ENCODE measurements at regions not wholly inside any gene's neighbourhood (a gene's known extent, or its start where the extent isn't known, plus 50 kb on each side); places are given as distances from the start of the nearest gene placed in this dataset.

- H3K79me2 ChIP-seq (ENCODE audit: insufficient read depth, low read length) = no peaks in the 10 kb centered on the region
Measured at GRCh38 chr4:32192991-32193390, 1472.8 kb downstream of the PCDH7 start.

GRCh38 chr4:32196950-32197688 lies 1477.0 kb downstream of the PCDH7 start:
- no peaks in the 10 kb centered on the region for H3K79me2 ChIP-seq (ENCODE audit: insufficient read depth, low read length)
- H3K27ac Mint-ChIP-seq = no peak overlapping the region
- H3K36me3 Mint-ChIP-seq = no peaks in the 10 kb centered on the region

More at GRCh38 chr4:32192991-32193390, 1472.8 kb downstream of the PCDH7 start:
- Mint-ChIP-seq H3K9me3 (peaks cover 0 to 15% (median 6%) of the 10 kb centered on the region in 7 donors), H3K27me3 (ENCODE audit: low read depth in 3 of 3) (peaks cover 0 to 3% (median 0%) of the 10 kb centered on the region in 3 donors), H3K27ac (no peak overlapping the region), H3K4me3 (no peak overlapping the region), H3K36me3 (no peaks in the 10 kb centered on the region), H3K4me1 (no peaks in the 10 kb centered on the region)
- Histone ChIP-seq H3K9me3 (replicated peaks in 1 of 2; ENCODE audit: control insufficient read depth in 1 of 2, insufficient read depth in 1 of 2, low read length in 2 of 2) (peaks cover 12 to 15% of the 10 kb centered on the region in 2 donors), H3K4me2 (replicated peaks; ENCODE audit: extremely low read depth, low read length, poor library complexity, severe bottlenecking) (no peak overlapping the region), H3K36me3 (replicated peaks in 1 of 2; ENCODE audit: control insufficient read depth in 1 of 2, insufficient read depth in 2 of 2, low read length in 2 of 2) (no peaks in the 10 kb centered on the region), H3K9ac (ENCODE audit: insufficient read depth, low read length, poor library complexity, severe bottlenecking) (no peak overlapping the region), H2AFZ (ENCODE audit: insufficient read depth, low read depth, low read length, poor library complexity, severe bottlenecking) (no peak overlapping the region), H4K20me1 (ENCODE audit: insufficient read depth, low read length) (no peaks in the 10 kb centered on the region), H3K27ac (ENCODE audit: low read depth in 1 of 2, low read length in 2 of 2) (no peak overlapping the region), H3K27me3 (ENCODE audit: control insufficient read depth in 2 of 2, insufficient read depth in 2 of 2, low read length in 2 of 2) (no peaks in the 10 kb centered on the region), H3K4me3 (replicated peaks in 1 of 3; ENCODE audit: low read depth in 2 of 3, low read length in 3 of 3) (no peak overlapping the region), H3K4me1 (ENCODE audit: control insufficient read depth in 1 of 2, insufficient read depth in 2 of 2, low read length in 2 of 2) (no peaks in the 10 kb centered on the region)
- intact Hi-C loops (cut with micrococcal nuclease) = no loop called here
- DNase-seq = no peak
- WGBS (ENCODE audit: insufficient coverage) = 92% methylated on average over 2 of the region's 4 CpGs
- no peak for TF ChIP-seq CTCF (IDR thresholded peaks at IDR 0.05)

More at GRCh38 chr4:32196950-32197688, 1477.0 kb downstream of the PCDH7 start:
- peaks cover 0 to 7% (median 3%) of the 10 kb centered on the region in 7 donors for H3K9me3 Mint-ChIP-seq
- no peaks in the 10 kb centered on the region for H3K27me3 Mint-ChIP-seq (ENCODE audit: low read depth in 3 of 3)
- no peaks in the 10 kb centered on the region for H3K4me1 Mint-ChIP-seq
- H3K36me3 ChIP-seq (replicated peaks in 1 of 2; ENCODE audit: control insufficient read depth in 1 of 2, insufficient read depth in 2 of 2, low read length in 2 of 2) = no peaks in the 10 kb centered on the region
- no peak overlapping the region for H3K4me3 Mint-ChIP-seq
- H3K4me1 ChIP-seq (ENCODE audit: control insufficient read depth in 1 of 2, insufficient read depth in 2 of 2, low read length in 2 of 2) = no peaks in the 10 kb centered on the region
- H3K9ac ChIP-seq (ENCODE audit: insufficient read depth, low read length, poor library complexity, severe bottlenecking) = no peak overlapping the region
- H3K27me3 ChIP-seq (ENCODE audit: control insufficient read depth in 2 of 2, insufficient read depth in 2 of 2, low read length in 2 of 2) = no peaks in the 10 kb centered on the region
- H4K20me1 ChIP-seq (ENCODE audit: insufficient read depth, low read length) = no peaks in the 10 kb centered on the region
- no peak overlapping the region for H2AFZ ChIP-seq (ENCODE audit: insufficient read depth, low read depth, low read length, poor library complexity, severe bottlenecking)
- no peak overlapping the region for H3K4me2 ChIP-seq (replicated peaks; ENCODE audit: extremely low read depth, low read length, poor library complexity, severe bottlenecking)
- WGBS (ENCODE audit: insufficient coverage) = no CpG with 5 or more reads among the region's 10 CpGs
- no peak overlapping the region for H3K4me3 ChIP-seq (replicated peaks in 1 of 3; ENCODE audit: low read depth in 2 of 3, low read length in 3 of 3)
- TF ChIP-seq CTCF (IDR thresholded peaks at IDR 0.05) = no peak
- no peak overlapping the region for H3K27ac ChIP-seq (ENCODE audit: low read depth in 1 of 2, low read length in 2 of 2)
- no peaks in the 10 kb centered on the region for H3K9me3 ChIP-seq (replicated peaks in 1 of 2; ENCODE audit: control insufficient read depth in 1 of 2, insufficient read depth in 1 of 2, low read length in 2 of 2)
- intact Hi-C loops (cut with micrococcal nuclease) = no loop called here
- DNase-seq = no peak
